ENCODE measurements at regions not wholly inside any gene's neighbourhood (a gene's known extent, or its start where the extent isn't known, plus 50 kb on each side); places are given as distances from the start of the nearest gene placed in this dataset.

DNA sequence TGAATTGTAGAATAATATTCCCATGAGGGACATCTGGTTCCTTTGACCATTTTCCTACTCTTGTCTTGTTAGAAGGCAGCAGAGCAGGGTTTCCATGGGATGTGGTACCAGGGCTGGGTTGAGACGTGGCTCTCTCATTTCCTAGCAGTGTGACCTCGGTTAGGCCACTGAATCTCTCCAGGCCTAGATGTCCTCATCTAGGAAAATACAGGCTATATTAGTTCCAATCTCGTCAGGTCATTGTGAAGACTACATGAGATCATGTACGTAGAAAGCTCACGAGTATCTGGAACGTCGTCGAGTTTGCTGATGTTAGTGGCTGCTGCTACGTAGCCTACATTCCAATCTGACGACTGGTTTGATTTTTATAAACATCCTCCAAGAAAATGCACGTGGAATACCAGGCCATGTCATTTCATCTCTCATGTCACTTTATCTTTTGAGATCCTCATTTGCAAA, 278.2 kb upstream of the GATB start:
- in situ Hi-C loops (cut with HindIII; ENCODE audit: low sequenced_read_pairs): no loop called here

DNA sequence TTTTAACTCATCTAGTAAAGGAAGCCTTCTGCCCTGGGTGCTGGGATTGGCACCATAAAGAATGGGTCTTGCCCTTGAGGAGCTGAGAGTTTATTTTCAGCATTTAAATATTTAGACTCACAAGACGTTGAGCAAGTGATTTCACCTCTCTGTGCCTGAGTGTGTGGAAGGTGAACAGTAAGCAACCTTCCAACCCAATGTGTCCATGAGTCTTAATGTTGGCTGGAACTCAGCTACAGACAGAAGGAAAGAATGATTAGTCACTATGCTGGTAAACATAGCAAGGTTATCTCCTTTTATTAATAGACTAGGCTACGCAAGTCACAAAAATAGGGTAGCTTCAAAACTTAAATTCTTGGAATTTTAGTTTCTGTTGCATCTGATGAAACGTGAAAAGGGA, 277.4 kb upstream of the GATB start:
- in situ Hi-C loops (cut with HindIII; ENCODE audit: low sequenced_read_pairs): no loop called here

DNA sequence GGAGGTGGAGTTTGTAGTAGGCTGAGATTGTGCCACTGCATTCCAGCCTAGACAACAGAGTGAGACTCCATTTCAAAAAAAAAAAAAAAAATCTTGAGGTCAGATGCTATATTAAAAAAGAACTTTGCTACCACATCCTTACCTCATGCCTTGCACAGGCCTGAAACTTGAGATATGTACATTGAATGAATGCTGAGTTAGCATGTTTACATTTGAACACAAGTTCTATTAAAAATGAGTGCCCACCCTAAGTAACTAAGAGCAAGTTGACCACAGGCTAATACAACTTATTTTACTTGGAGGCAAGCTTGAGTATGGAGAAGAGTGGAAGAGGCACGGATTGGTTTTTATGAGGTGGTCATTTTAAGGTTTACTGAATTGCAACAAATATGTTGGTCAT, 276.6 kb upstream of the GATB start:
- in situ Hi-C loops (cut with HindIII; ENCODE audit: low sequenced_read_pairs): no loop called here

DNA sequence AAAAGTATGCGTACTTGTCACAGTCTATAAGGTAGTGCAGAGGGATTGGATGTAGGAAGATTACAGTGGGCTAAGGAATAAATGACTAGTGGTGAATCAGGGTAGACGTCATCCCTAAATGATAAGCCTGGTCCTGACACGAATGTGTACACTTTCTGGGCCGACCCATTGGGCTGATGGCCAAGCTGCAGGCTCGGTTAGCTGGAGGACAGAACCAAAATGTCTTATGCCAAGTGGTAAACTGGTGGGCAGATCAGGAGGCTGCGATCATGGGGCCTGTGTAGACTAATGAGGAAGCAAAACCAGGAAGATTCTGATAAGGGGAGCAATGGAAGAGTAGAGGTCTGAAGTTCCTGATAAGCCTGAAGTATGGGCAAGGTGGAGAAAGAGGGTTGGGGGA, 272.8 kb upstream of the GATB start:
- in situ Hi-C loops (cut with HindIII; ENCODE audit: low sequenced_read_pairs): loop anchor here (5.0 kb wide), 2 partner anchors 71 to 101 kb away; no protein-coding TSS in a partner anchor

DNA sequence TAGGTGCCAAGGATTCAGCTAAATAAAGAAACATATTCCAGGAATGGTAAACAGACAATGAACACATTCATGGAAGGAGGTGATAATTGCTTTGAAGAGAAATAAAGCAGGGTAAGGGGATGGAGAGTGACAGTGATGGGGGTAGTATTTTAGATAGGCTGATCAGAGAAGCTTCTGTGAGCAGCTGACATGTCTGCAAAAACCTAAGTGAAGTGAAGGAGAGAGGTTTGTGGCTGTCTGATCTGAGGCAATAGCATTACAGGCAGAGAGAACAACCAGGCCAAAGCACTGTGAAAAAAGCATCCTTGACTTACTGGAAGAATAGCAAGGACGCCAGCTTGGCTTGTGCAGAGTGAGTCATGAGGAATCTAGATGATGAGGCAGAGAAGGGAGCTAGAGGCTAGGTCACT, 271.9 kb upstream of the GATB start:
- in situ Hi-C loops (cut with HindIII; ENCODE audit: low sequenced_read_pairs): loop anchor here (5.0 kb wide), 2 partner anchors 70 to 100 kb away; no protein-coding TSS in a partner anchor

DNA sequence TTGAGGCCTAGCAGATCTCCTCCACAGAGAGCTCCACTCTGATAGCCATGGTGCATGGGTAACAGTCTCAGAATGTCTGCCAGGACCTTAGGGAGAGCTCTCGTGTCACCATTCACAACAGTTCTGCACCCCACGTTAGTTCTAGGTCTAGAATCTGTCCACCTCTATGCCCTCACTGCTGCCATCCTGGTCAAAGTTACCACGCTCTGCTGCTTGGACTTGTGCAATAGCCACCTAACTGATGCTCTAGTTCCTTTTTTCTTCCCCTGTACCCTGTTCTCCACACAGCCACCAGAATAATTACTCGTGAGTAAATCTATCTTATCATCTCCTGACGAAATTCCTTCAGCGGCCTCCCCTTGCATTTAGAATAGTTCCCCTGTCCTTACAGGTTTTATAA, 268.8 kb upstream of the GATB start:
- in situ Hi-C loops (cut with HindIII; ENCODE audit: low sequenced_read_pairs): loop anchor here (5.0 kb wide), 2 partner anchors 67 to 97 kb away; no protein-coding TSS in a partner anchor

DNA sequence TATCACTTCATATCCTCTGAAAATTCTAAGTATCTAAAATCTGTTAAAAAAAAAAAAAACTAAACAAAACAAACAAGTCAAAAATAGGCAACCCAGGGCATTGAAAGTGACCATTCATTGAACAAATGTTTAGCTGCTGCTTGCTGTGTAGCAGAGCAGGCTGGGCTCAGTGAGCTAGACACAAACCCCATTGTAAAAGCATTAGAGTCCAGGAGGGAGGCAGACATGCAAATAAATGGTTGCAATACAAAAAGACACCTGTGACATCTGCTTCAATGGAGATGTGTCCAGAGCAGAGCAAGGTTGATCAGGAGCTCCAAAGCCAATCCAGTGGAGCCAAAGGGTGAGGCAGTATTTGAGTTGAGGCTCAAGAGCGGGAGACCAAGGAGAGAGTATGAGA, 267.3 kb upstream of the GATB start:
- in situ Hi-C loops (cut with HindIII; ENCODE audit: low sequenced_read_pairs): no loop called here

DNA sequence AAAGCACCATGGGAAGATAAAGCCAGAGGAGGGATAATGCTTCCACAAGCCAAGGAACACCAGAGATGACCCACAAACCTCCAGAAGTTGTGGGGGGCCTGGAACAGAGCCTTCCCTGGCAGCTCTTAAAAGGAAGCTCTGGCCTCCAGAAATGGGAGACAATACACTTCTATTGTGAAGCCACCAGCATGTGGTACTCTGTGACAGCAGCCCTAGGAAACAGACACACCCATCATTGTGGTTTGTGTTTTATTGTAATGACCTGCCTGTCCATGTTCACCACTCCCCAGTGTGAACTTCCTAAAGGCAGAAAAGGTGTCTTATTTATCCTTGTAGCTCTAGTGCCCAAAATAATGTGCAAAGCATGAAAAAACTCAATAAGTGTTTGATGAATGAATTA, 264.1 kb upstream of the GATB start:
- in situ Hi-C loops (cut with HindIII; ENCODE audit: low sequenced_read_pairs): no loop called here

DNA sequence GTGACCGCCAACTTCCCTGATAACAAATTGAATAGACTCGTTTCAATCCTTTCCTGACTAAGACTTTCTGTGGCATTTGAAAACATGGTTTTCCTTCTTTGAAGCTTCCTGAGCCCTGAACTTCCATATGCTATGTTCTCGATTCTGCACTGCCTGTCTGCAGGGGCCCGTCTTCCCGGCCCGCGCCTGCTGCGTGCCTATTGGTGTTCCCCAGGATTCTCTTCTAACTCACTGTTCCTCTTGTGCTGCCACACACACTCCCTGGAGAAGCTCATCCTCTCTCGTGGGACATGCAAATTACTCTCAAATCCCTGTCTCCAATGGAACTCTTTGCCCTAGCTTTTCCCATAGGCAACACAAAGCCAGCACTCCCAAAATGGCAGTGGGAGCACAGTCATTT, 262.9 kb upstream of the GATB start:
- in situ Hi-C loops (cut with HindIII; ENCODE audit: low sequenced_read_pairs): no loop called here

DNA sequence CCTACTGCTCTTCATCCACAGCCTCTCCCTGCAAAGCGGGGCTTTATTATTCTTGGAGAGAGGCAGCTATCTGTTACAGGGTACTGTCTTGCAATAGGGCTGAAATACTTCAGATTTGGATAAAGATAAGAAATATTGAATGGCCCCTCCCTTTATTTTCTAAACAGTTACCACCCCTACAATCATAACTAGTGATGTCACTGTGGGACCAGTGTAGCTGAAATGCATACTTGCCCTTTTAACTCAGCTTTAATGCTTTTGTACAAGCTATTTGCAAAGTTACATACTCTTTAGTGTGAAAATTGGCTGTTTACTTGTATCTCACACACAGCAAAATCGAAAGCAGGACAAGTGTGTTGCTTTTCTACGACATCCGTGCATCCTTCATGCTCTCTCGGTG, 261.7 kb upstream of the GATB start:
- in situ Hi-C loops (cut with HindIII; ENCODE audit: low sequenced_read_pairs): no loop called here

DNA sequence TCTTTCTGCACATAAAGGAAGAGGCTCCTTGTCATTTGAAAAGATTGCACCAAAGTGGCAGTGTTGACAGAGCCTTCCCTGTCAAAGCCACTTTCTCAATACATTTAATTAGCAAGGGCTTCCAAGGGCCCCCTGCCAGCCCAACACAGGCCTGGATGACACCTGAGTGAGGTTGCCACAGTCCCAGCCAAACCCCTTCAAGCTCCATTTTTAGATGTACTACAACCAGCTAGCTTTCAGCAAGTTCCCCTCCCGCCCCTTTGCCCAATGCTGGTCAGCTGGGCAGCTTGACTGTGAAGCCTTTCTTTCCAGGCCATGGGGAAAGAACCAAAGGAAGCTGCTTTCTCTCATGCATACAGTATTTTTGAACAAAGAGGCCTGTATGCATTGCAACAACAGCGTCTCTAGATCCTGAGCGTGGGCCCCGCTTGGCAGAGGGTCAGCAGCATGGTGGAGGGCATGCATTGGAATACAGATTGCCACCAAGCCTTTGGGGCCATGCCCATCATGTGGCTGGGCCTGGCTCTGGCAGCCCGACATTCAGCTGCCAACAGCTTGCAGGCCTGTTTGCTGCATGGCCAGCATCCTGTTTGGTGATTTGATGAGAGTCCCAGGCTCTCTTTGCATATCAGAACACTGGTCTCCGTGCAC, 261.1 kb upstream of the GATB start:
- in situ Hi-C loops (cut with HindIII; ENCODE audit: low sequenced_read_pairs): no loop called here

DNA sequence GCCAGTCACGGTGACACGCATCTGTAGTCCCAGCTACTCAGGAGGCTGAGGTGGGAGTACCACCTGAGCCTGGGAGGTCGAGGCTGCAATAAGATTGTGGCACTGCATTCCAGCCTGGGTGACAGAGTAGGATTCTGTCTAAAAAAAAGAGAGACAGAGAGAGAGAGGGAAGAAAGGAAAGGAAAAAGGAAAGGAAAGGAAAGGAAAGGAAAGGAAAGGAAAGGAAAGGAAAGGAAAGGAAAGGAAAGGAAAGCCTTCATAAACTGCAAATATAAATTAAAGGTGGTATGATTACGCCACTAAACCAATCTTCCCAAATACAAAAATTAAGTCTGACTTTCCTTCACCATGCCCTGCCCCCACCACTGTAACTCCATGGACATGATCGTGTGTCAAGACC, 259.3 kb upstream of the GATB start:
- in situ Hi-C loops (cut with HindIII; ENCODE audit: low sequenced_read_pairs): no loop called here

DNA sequence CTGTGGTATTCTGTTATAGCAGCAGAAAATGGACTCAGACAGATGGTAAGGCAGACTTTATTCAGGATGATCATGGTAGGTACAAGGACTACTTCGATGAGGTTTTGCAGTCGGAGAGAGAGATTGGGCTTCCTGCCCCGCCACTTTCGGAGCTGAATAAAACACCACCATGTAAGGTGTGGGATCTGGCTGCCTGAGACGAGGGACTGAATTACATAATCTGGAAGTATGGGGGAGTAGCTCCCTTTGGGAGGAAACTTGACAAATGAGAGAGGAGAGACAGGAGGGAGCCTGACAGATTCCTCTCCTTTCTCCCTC, 255.5 kb upstream of the GATB start:
- in situ Hi-C loops (cut with HindIII; ENCODE audit: low sequenced_read_pairs): no loop called here

DNA sequence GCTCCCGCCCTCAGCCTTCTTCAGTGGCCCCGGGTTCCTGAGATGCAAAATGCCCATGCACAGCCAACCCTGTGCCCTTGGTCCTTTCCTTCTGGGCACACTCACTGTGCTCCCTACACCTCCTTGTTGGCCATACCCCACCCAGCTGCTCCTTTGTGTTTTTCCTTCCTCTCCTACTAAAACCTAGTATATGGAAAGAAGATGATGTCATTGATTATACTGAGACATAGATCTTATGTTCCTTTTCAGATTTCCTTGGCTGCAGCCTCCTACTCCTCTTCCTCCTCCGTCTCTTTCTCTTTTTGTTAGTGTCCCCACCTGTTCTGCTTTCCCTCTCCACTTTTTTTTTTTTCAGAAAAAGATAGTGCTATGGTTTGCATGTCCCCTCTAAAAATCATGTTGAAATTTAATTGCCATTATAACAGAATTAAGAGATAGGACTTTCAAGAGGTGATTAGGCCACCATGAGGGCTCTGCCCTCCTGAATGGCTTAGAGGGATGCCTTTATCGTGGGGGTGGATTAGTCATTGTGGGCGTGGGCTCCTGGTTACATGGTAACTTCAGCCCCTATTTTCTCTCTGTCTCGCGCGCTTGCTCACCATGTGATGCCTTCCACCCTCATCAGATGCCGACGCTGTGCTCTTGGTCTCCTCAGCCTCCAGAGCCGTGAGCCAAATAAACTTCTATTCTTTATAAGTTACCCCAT, 254.9 kb upstream of the GATB start:
- in situ Hi-C loops (cut with HindIII; ENCODE audit: low sequenced_read_pairs): no loop called here

DNA sequence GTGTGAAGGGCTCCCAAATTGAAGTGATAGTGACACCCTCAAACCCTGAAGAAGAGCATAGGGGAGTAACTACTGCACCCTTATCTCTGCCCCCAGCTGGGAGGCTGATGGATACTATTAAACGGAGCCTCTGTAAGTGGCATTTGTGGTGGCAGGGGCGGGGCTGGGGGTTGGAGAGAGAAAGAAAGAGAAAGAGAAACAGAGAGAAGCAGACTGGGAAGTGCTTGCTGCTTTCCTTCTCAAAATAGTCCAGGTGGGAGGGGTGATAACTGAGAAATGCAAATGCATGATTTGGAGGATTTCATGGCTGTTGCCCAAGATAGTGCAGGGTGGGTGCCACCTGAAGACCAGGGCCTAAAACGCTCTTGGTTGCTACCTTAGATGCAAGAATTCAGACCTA, 253.5 kb upstream of the GATB start:
- in situ Hi-C loops (cut with HindIII; ENCODE audit: low sequenced_read_pairs): no loop called here

DNA sequence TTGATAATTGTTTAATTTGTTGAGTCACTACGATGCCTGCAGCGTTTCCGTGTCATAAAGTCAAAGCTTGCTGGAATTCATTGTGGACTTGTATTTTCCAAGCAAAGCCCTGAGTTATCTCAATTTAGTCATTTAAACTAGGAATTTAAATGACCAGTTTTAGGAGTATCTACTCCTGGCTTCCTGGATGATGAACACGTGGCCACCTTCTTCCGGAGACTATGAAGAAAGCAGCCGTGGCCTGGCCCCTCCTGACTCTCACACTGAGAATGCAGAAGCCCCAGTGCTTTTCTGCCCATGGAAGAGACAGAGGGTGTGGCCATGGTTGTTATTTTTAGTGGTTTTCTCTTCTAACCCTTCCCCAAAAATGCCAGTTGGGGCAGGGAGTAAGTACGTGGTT, 250.7 kb upstream of the GATB start:
- in situ Hi-C loops (cut with HindIII; ENCODE audit: low sequenced_read_pairs): no loop called here

DNA sequence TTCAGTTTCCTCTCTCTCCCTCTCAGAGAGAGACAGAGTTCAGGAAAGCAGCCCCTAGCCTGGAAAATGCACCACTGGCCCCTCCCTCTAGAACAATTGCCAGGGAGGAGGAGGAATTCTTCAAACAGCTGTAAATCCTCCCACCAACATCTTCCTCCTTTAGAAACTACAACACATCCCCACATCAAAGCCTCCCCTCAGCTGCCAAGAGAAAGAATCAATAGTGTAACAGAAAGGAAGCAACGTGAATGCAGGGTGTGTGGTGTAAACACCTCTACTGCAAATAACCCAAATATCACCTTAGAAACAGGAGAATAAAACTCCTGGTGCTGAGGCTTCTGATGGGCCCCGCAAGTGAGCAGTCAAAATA, 249.9 kb upstream of the GATB start:
- in situ Hi-C loops (cut with HindIII; ENCODE audit: low sequenced_read_pairs): no loop called here

DNA sequence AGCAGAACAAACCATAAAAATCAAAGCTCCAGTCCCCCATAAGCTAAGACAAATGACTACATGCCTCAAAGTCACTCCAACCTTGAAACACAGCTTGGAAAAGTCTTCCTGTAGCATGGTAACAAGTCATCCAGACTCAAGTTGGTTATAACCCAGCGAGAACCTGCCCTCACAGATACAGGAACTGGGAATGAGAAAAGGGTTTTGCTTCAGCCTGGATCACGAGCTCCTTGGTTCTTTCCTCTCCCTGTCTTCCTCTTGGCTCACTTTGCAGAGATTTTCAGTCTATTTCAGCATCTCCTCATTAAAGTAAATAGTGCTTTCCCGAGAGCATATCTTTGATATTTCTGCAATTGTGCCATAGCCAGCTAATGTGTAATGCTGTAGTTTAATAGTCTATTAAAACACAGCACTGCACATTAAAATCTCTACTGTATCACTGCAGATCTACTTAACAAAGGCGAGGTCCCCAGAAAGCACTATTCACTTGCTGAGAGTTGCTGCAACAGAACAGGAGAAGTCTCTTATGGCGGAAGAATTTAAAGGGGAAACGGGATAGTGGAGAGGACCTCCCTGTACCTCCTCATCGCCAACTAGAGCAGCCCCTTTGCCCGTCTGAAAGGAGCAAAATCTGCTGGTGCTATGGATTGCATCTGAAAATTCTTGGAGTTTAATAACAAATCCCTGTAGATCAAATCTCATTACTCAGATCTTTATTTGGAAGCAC, 249.3 kb upstream of the GATB start:
- in situ Hi-C loops (cut with HindIII; ENCODE audit: low sequenced_read_pairs): no loop called here

DNA sequence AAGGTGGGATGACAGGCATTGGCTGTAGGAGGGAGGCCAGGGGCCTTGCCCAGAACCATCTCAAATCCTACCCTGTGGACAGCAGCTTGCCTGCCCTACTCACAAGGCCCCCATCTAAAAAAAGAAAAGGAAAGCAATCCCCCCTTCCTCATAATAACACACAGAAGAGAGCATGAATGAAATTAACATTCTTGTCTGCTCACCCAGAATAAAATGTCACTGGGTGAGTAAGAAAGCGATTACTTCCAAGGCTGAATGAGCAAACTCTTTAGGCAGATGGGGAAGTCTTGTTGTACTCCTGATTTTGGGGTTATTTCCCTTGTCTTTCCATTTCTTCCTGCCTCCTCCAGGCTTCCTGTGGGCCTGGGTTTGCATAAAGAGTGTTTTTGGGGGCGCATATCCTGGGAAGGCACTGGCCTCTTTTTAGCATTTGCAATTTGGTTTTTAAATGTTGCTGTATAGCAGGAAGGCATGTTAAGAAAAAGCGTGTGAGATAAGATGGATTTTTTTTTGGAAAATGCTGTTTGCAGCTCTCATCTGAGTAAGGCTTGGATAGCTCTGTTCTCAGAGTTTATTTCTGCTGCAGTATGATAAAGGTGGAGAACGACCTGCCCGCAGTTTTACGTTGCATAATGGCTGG, 248.3 kb upstream of the GATB start:
- in situ Hi-C loops (cut with HindIII; ENCODE audit: low sequenced_read_pairs): no loop called here

DNA sequence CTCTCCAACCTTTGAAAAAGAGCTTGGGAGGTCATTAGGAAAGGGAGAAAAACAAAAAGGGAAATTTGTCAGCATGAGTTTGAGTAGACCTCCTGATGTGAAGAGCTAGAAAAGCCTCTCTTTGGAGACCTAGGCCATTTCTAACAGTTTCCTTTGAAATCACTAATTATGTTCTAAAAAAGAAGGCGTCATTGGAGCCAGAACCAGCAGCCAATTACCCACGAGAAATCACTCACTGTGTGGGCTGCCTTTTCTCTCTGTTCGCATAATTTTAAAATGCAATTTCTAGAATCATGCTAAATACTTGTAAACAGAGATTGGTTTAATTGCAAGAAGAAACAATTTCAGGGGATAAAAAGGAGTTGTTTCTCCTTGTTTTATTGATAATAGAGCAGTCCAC, 246.3 kb upstream of the GATB start:
- in situ Hi-C loops (cut with HindIII; ENCODE audit: low sequenced_read_pairs): no loop called here

DNA sequence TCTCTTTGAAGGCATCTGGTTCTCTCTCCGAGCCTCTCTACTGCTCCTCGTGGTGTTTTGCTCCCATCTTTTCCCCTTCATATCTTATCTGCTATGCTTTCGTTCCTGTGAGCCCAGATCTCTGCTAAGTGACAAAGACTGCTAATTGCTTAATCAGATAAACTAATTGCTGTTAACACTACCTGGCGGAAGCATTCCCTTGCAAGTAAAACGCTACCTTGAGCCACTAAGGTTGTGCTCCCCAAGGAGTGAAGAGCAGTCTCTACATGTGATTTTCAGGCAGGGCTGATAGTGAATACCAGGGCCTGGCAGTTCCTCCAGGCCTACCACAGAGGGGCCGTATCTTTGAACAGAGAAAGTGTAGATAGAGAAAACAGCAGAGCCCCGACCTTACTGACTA, 244.0 kb upstream of the GATB start:
- in situ Hi-C loops (cut with HindIII; ENCODE audit: low sequenced_read_pairs): no loop called here

DNA sequence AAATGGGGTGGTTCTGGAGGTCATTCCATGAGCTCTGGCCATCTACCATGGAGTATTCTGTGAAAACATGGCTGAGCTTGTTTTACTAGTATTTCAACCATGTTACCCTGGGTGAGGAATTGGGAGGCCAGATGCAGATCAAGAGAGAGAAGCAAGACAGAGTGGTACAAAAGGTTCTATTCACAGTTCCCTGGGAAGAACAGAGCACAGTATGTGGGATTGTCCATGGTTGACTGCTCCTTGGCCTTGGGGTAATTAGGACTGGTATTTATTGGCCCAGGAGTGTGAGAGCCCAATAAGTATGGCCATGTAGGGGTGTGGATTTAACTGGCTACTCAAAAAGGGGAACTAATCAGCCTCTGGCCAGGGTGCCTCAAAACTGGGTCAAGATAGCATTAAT, 239.7 kb upstream of the GATB start:
- in situ Hi-C loops (cut with HindIII; ENCODE audit: low sequenced_read_pairs): no loop called here
